Gastrocnemius medialis (tissue), 4 donors: ENCODE measurements at regions not wholly inside any gene's neighbourhood (a gene's known extent, or its start where the extent isn't known, plus 50 kb on each side); places are given as distances from the start of the nearest gene placed in this dataset.

Source experiments
- POLR2A ChIP-seq, 2 donors: fragments of 450-650 bp; IDR thresholded peaks; one replicate each; pipeline ENCODE4 v1.6.1; 2017; ENCODE audit warnings: antibody characterized with exemption in 2 of 2, mild to moderate bottlenecking in 2 of 2, moderate library complexity in 2 of 2
- TF ChIP-seq, protein P1 (sequence below), 5 experiments: fragments of 450-650 bp in 3 of 5; fragments of 200-600 bp in 2 of 5; sonication (generic) in 2 of 5; IDR thresholded peaks in 4 of 5; conservative IDR thresholded peaks in 1 of 5; 1 replicate in 4 of 5; 2 replicates in 1 of 5; pipeline ENCODE4 v1.5.1; 2016 to 2019; ENCODE audit warnings: antibody characterized with exemption in 5 of 5, mild to moderate bottlenecking in 3 of 5, moderate library complexity in 3 of 5

- TF ChIP-seq, protein P1, sequence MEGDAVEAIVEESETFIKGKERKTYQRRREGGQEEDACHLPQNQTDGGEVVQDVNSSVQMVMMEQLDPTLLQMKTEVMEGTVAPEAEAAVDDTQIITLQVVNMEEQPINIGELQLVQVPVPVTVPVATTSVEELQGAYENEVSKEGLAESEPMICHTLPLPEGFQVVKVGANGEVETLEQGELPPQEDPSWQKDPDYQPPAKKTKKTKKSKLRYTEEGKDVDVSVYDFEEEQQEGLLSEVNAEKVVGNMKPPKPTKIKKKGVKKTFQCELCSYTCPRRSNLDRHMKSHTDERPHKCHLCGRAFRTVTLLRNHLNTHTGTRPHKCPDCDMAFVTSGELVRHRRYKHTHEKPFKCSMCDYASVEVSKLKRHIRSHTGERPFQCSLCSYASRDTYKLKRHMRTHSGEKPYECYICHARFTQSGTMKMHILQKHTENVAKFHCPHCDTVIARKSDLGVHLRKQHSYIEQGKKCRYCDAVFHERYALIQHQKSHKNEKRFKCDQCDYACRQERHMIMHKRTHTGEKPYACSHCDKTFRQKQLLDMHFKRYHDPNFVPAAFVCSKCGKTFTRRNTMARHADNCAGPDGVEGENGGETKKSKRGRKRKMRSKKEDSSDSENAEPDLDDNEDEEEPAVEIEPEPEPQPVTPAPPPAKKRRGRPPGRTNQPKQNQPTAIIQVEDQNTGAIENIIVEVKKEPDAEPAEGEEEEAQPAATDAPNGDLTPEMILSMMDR (IDR thresholded peaks at IDR 0.05 in 4 of 5, conservative IDR thresholded peaks at IDR 0.05 in 1 of 5), result no peak
- TF ChIP-seq POLR2A (IDR thresholded peaks at IDR 0.05), result no peak
Observed at GRCh38 chr2:35871672-35872071, 483.9 kb upstream of the CRIM1 start.
